Smooth muscle cell (in vitro differentiated cells): ENCODE measurements at regions not wholly inside any gene's neighbourhood (a gene's known extent, or its start where the extent isn't known, plus 50 kb on each side); places are given as distances from the start of the nearest gene placed in this dataset.
A peak's percentile ranks its signal among the peaks of the same experiment; 100 is the strongest.

ENCODE experiments used
- DNase-seq: peaks from one replicate; lab custom pipeline; 2025; ENCODE audit not compliant: unreplicated experiment; lab: John Stamatoyannopoulos, UW
- H2AFZ ChIP-seq: fragments of 200-600 bp; sonication (generic); 2 replicates; pipeline ENCODE4 v1.6.0; 2016; ENCODE audit warnings: antibody characterized with exemption, low read depth, mild to moderate bottlenecking
- H3F3A ChIP-seq: fragments of 200-600 bp; sonication (generic); 2 replicates; pipeline ENCODE4 v1.6.0; 2017; ENCODE audit warnings: antibody characterized with exemption, low read depth
- H3K27ac ChIP-seq: fragments of 200-600 bp; sonication (generic); 2 replicates; pipeline ENCODE4 v1.5.1; 2016; ENCODE audit warnings: low read depth, mild to moderate bottlenecking
- H3K27me3 ChIP-seq: fragments of 200-600 bp; sonication (generic); 2 replicates; pipeline ENCODE4 v1.6.1; 2016; ENCODE audit warnings: low read depth, mild to moderate bottlenecking
- H3K36me3 ChIP-seq: fragments of 200-600 bp; sonication (generic); 2 replicates; pipeline ENCODE4 v1.5.1; 2016; ENCODE audit warnings: low read depth
- H3K4me1 ChIP-seq: fragments of 200-600 bp; sonication (generic); 2 replicates; pipeline ENCODE4 v1.5.1; 2016; ENCODE audit warnings: low read depth
- H3K4me2 ChIP-seq: fragments of 200-600 bp; sonication (generic); 2 replicates; pipeline ENCODE4 v1.6.0; 2016; ENCODE audit warnings: mild to moderate bottlenecking
- H3K4me3 ChIP-seq: fragments of 200-600 bp; sonication (generic); 2 replicates; pipeline ENCODE4 v1.5.1; 2016; ENCODE audit warnings: mild to moderate bottlenecking
- H3K79me2 ChIP-seq: fragments of 200-600 bp; sonication (generic); 2 replicates; pipeline ENCODE4 v1.6.0; 2016; ENCODE audit warnings: low read depth, mild to moderate bottlenecking
- H3K9ac ChIP-seq: fragments of 200-600 bp; sonication (generic); 2 replicates; pipeline ENCODE4 v1.6.0; 2016; ENCODE audit warnings: low read depth
- H3K9me3 ChIP-seq: fragments of 200-600 bp; sonication (generic); replicated peaks from 2 replicates; pipeline ENCODE4 v1.5.1; 2016; ENCODE audit warnings: low read depth
- H4K20me1 ChIP-seq: fragments of 200-600 bp; sonication (generic); 2 replicates; pipeline ENCODE4 v1.6.0; 2016; ENCODE audit warnings: low read depth
- whole genome bisulfite sequencing: methylation state at CpG from one replicate; pipeline ENCODE4 v1.1.7; 2016; ENCODE audit warnings: low lambda C conversion rate; 5-methylcytosine and 5-hydroxymethylcytosine counted together
- TF ChIP-seq, protein P1 (sequence below): fragments of 200-600 bp; sonication (generic); IDR thresholded peaks from 2 replicates; pipeline ENCODE4 v1.5.1; 2017; ENCODE audit warnings: borderline replicate concordance, mild to moderate bottlenecking, antibody characterized with exemption; ENCODE audit not compliant: insufficient read depth, poor library complexity, severe bottlenecking

DNA sequence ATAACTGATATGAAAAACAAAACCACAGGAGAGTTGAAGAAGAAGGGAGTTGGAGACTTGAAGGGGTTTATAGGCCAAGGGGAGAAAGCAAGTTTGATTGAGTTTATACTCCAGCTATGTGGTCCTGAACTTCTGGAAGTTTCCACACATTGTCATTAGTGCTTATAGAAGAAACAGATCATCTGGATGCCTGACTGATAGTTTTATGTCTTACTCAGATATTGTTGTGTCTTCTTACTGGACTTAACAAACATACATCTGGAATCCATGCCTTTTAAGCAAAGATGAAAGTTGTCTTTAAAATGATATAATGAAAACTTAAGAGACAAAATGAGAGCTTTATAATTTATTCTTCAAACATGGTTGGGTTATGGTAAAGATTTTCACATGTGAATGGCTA is 101.3 kb upstream of the FZD8 start:
- H3K4me1 ChIP-seq = no peaks in the 10 kb centered on the region
- H3K4me3 ChIP-seq = no peak overlapping the region
- no peaks in the 10 kb centered on the region for H3K9me3 ChIP-seq
- no peaks in the 10 kb centered on the region for H3K27me3 ChIP-seq
- TF ChIP-seq, protein P1, sequence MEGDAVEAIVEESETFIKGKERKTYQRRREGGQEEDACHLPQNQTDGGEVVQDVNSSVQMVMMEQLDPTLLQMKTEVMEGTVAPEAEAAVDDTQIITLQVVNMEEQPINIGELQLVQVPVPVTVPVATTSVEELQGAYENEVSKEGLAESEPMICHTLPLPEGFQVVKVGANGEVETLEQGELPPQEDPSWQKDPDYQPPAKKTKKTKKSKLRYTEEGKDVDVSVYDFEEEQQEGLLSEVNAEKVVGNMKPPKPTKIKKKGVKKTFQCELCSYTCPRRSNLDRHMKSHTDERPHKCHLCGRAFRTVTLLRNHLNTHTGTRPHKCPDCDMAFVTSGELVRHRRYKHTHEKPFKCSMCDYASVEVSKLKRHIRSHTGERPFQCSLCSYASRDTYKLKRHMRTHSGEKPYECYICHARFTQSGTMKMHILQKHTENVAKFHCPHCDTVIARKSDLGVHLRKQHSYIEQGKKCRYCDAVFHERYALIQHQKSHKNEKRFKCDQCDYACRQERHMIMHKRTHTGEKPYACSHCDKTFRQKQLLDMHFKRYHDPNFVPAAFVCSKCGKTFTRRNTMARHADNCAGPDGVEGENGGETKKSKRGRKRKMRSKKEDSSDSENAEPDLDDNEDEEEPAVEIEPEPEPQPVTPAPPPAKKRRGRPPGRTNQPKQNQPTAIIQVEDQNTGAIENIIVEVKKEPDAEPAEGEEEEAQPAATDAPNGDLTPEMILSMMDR = no peak
- no peaks in the 10 kb centered on the region for H3K36me3 ChIP-seq
- H4K20me1 ChIP-seq = no peaks in the 10 kb centered on the region
- H3K9ac ChIP-seq = no peak overlapping the region
- H3F3A ChIP-seq = no peaks in the 10 kb centered on the region
- no peak overlapping the region for H2AFZ ChIP-seq
- no peak overlapping the region for H3K4me2 ChIP-seq
- no peak overlapping the region for H3K27ac ChIP-seq
- no peaks in the 10 kb centered on the region for H3K79me2 ChIP-seq
- no peak for DNase-seq

DNA sequence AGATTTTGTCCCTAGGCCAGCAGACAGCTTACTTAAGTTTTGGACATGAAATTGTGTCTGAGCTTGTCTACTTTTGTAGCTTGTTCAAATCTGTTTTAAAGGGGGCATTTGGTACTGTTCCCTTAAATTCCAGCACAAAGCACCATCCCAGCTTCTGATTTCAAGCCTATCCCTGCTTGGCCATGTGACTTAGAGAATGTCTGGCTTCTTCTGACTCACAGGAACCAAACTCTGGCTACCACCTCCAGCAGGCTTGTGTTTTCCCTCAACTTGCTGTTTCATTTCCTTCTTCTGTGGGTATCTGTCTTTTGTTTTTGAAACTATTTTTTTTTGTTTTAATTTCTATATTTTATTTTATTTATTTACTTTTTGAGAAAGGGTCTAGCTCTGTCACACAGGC is 97.9 kb upstream of the FZD8 start:
- peak overlapping the region; percentile 19 for H3K27ac ChIP-seq
- H3K36me3 ChIP-seq = no peaks in the 10 kb centered on the region
- no peaks in the 10 kb centered on the region for H3K79me2 ChIP-seq
- no peak for DNase-seq
- no peak overlapping the region for H3K4me2 ChIP-seq
- no peak overlapping the region for H3K4me3 ChIP-seq
- H3K4me1 ChIP-seq = peaks cover 2% of the 10 kb centered on the region
- no peaks in the 10 kb centered on the region for H3K9me3 ChIP-seq
- no peak overlapping the region for H3K9ac ChIP-seq
- no peak overlapping the region for H2AFZ ChIP-seq
- TF ChIP-seq, protein P1 = no peak
- no peaks in the 10 kb centered on the region for H3F3A ChIP-seq
- no peaks in the 10 kb centered on the region for H4K20me1 ChIP-seq
- no peaks in the 10 kb centered on the region for H3K27me3 ChIP-seq

- H3K79me2 ChIP-seq = no peaks in the 10 kb centered on the region
- no peaks in the 10 kb centered on the region for H4K20me1 ChIP-seq
- TF ChIP-seq, protein P1 = no peak
- peak overlapping the region; percentile 59 for H2AFZ ChIP-seq
- H3K27me3 ChIP-seq = no peaks in the 10 kb centered on the region
- peak overlapping the region; percentile 72 for H3K4me2 ChIP-seq
- H3K27ac ChIP-seq = peak overlapping the region; percentile 98
- H3K4me1 ChIP-seq = peaks cover 6% of the 10 kb centered on the region
- H3K9me3 ChIP-seq = no peaks in the 10 kb centered on the region
- peaks cover 5% of the 10 kb centered on the region for H3F3A ChIP-seq
- no peaks in the 10 kb centered on the region for H3K36me3 ChIP-seq
- 43% methylated on average over 5 of the region's 5 CpGs for WGBS
- H3K9ac ChIP-seq = peak overlapping the region; percentile 84
- no peak overlapping the region for H3K4me3 ChIP-seq
- no peak for DNase-seq
Measured at GRCh38 chr10:35735412-35735811, 93.3 kb upstream of the FZD8 start.

- 93% methylated on average over 1 of the region's 1 CpG for WGBS
- TF ChIP-seq, protein P1 = no peak
- no peak overlapping the region for H3K27ac ChIP-seq
Measured at GRCh38 chr10:35731828-35732227, 89.7 kb upstream of the FZD8 start.

More at GRCh38 chr10:35731828-35732227, 89.7 kb upstream of the FZD8 start:
- no peak for DNase-seq
- Histone ChIP-seq H3K4me3 (no peak overlapping the region), H4K20me1 (no peaks in the 10 kb centered on the region), H2AFZ (no peak overlapping the region), H3K4me2 (no peak overlapping the region), H3F3A (peaks cover 5% of the 10 kb centered on the region), H3K79me2 (no peaks in the 10 kb centered on the region), H3K4me1 (peaks cover 6% of the 10 kb centered on the region), H3K9me3 (no peaks in the 10 kb centered on the region), H3K27me3 (no peaks in the 10 kb centered on the region), H3K9ac (no peak overlapping the region), H3K36me3 (no peaks in the 10 kb centered on the region)
